HL-60 (cell line): ENCODE measurements at regions not wholly inside any gene's neighbourhood (a gene's known extent, or its start where the extent isn't known, plus 50 kb on each side); places are given as distances from the start of the nearest gene placed in this dataset.

Experiments used
- DNase-seq, 2 experiments: peaks; one replicate each; pipeline ENCODE4 v3.0.0-alpha.2; 2010 to 2020; ENCODE audit warnings: low read depth in 1 of 2, low spot score in 1 of 2
- H3K27ac ChIP-seq: fragments of 250-450 bp; sonication (Bioruptor Pico); replicated peaks from 2 replicates; pipeline ENCODE4 v1.5.1; 2020; ENCODE audit warnings: mild to moderate bottlenecking, moderate library complexity
- H3K27me3 ChIP-seq: fragments of 250-450 bp; sonication (Bioruptor Pico); 2 replicates; pipeline ENCODE4 v1.5.1; 2021; ENCODE audit warnings: mild to moderate bottlenecking, moderate library complexity; ENCODE audit not compliant: insufficient read depth, poor library complexity, severe bottlenecking
- H3K4me3 ChIP-seq: replicated peaks from 2 replicates; pipeline ENCODE4 v1.5.1; 2011; ENCODE audit warnings: mild to moderate bottlenecking, control low read depth, low read length; ENCODE audit not compliant: insufficient read depth
- GABPA ChIP-seq: IDR thresholded peaks from 2 replicates; pipeline ENCODE4 v1.6.1; 2012; ENCODE audit warnings: low read depth
- POLR2AphosphoS5 ChIP-seq: IDR thresholded peaks from 2 replicates; pipeline ENCODE4 v1.6.1; 2012; ENCODE audit warnings: low read depth
- REST ChIP-seq: IDR thresholded peaks from 2 replicates; pipeline ENCODE4 v1.6.1; 2012; ENCODE audit warnings: low read depth; ENCODE audit not compliant: insufficient replicate concordance
- SPI1 ChIP-seq: IDR thresholded peaks from 2 replicates; pipeline ENCODE4 v1.6.1; 2012; ENCODE audit warnings: low read depth, mild to moderate bottlenecking, borderline replicate concordance
- TF ChIP-seq, protein P1 (sequence below): IDR thresholded peaks from one replicate; pipeline ENCODE4 v1.5.1; 2011; ENCODE audit warnings: low read length, control low read depth, inconsistent platforms; ENCODE audit not compliant: insufficient read depth

DNA sequence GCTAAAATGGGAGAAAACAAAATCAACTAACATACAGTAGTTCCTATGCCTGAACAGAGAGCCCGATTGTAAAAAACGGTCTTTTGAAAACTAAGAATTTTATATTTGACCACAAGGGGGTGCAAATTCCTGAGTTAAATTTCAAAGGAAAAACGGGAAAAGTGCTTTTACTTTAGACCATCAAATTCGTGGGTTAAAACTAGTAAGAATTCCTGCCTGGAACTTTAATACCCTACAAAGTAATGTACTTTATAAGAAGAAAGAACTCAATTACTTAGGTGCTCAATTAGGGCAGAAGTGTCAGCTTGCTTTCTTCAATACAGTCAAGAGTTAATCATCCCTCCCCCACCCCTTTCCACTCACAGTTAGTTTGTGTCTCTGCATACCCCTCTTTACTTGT lies 69.8 kb downstream of the KCNRG start:
- peak overlapping the region; percentile 99 for H3K27ac ChIP-seq
- H3K4me3 ChIP-seq, result no peak overlapping the region; the same call in 1 of the 2 replicates
- H3K27me3 ChIP-seq, result no peaks in the 10 kb centered on the region
- no peak for DNase-seq
- TF ChIP-seq REST (no peak), POLR2AphosphoS5 (no peak), SPI1 (no peak), GABPA (no peak)
- TF ChIP-seq, protein P1, sequence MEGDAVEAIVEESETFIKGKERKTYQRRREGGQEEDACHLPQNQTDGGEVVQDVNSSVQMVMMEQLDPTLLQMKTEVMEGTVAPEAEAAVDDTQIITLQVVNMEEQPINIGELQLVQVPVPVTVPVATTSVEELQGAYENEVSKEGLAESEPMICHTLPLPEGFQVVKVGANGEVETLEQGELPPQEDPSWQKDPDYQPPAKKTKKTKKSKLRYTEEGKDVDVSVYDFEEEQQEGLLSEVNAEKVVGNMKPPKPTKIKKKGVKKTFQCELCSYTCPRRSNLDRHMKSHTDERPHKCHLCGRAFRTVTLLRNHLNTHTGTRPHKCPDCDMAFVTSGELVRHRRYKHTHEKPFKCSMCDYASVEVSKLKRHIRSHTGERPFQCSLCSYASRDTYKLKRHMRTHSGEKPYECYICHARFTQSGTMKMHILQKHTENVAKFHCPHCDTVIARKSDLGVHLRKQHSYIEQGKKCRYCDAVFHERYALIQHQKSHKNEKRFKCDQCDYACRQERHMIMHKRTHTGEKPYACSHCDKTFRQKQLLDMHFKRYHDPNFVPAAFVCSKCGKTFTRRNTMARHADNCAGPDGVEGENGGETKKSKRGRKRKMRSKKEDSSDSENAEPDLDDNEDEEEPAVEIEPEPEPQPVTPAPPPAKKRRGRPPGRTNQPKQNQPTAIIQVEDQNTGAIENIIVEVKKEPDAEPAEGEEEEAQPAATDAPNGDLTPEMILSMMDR, result no peak

DNA sequence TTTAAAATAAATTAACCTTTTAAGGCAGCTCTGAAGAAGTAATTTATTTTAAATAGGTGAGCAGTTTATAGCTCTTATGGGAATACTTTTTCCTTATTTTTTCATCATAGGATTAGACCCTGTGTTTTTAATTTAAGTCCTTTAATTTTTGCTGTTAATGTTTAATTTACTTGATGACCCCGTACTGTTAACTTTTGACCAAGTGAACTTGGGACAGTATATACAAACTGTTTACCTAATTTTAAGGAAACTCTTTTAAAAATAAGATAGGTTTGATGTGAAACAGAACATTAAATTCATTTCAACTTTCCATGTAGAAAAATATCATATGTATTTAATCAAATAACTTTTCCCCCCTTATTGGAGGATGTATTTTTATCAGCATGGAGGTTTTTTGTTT lies 74.4 kb downstream of the KCNRG start:
- Histone ChIP-seq H3K27me3 (no peaks in the 10 kb centered on the region), H3K27ac (no peak overlapping the region), H3K4me3 (no peak overlapping the region)
- DNase-seq, result no peak
- TF ChIP-seq POLR2AphosphoS5 (no peak), GABPA (no peak), REST (no peak), SPI1 (no peak)
- TF ChIP-seq, protein P1, result no peak

DNA sequence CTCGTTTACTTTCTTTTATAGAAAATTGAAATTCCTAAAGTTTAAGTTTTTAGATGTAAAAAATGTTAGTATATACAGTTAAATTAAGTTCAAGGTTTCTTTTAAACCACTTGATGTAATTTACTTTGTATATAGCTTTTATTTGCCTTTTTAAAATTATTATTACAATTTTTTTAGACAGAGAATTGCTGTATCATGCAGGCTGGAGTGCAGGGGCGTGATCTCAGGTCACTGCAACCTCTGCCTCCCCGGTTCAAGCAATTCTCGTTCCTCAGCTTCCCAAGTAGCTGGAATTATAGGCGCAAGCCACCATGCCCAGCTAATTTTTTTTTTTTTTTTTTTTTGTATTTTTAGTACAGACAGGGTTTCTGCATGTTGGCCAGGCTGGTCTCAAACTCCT lies 75.0 kb downstream of the KCNRG start:
- Histone ChIP-seq H3K4me3 (no peak overlapping the region), H3K27ac (no peak overlapping the region), H3K27me3 (no peaks in the 10 kb centered on the region)
- DNase-seq, result no peak
- TF ChIP-seq POLR2AphosphoS5 (no peak), GABPA (no peak), SPI1 (no peak), REST (no peak)
- TF ChIP-seq, protein P1, result no peak
